ENCODE measurements at regions not wholly inside any gene's neighbourhood (a gene's known extent, or its start where the extent isn't known, plus 50 kb on each side); places are given as distances from the start of the nearest gene placed in this dataset.

DNA sequence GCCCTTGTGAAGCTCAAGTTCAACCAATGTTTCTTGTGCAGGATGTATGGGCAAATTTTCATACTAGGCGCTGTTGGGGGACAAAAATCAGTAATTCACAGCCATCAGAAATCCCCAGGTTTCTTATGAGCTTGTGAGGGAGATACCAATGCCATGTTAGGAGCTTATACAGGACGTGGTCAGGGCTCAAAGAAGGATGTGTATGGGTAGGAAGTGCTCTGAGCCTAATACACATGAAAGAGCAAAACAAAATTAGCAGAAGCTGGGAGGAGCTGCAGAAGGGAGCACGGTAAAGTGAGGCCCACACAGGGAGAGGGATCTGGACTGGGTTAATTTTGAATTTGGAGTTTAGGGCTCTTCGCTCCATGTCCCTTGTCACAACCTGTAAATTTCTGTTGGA, 114.6 kb upstream of the MAP3K1 start:
- ChIA-PET CTCF (interaction anchor here (1.3 kb wide), 1 partner anchor 10 kb away, joined by 3 read pairs; no protein-coding TSS in a partner anchor), POLR2A (no interaction called here)

GRCh38 chr5:56699538-56699937, 115.8 kb upstream of the MAP3K1 start:
- no peak for DNase-seq (ENCODE audit: extremely low spot score)
- TF ChIP-seq, protein P1, sequence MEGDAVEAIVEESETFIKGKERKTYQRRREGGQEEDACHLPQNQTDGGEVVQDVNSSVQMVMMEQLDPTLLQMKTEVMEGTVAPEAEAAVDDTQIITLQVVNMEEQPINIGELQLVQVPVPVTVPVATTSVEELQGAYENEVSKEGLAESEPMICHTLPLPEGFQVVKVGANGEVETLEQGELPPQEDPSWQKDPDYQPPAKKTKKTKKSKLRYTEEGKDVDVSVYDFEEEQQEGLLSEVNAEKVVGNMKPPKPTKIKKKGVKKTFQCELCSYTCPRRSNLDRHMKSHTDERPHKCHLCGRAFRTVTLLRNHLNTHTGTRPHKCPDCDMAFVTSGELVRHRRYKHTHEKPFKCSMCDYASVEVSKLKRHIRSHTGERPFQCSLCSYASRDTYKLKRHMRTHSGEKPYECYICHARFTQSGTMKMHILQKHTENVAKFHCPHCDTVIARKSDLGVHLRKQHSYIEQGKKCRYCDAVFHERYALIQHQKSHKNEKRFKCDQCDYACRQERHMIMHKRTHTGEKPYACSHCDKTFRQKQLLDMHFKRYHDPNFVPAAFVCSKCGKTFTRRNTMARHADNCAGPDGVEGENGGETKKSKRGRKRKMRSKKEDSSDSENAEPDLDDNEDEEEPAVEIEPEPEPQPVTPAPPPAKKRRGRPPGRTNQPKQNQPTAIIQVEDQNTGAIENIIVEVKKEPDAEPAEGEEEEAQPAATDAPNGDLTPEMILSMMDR (IDR thresholded peaks at IDR 0.05; ENCODE audit: control extremely low read depth, extremely low read depth, low read depth, missing control alignments): no peak
- CTCF ChIA-PET: interaction anchor here (1.8 kb wide), 1 partner anchor 114 kb away, joined by 3 read pairs; no protein-coding TSS in a partner anchor
- POLR2A ChIA-PET: no interaction called here

More for the DNA sequence above, 114.6 kb upstream of the MAP3K1 start:
- no peak for DNase-seq (ENCODE audit: extremely low spot score)
- TF ChIP-seq, protein P1 (IDR thresholded peaks at IDR 0.05; ENCODE audit: control extremely low read depth, extremely low read depth, low read depth, missing control alignments): no peak

GRCh38 chr5:56698463-56699381, 116.6 kb upstream of the MAP3K1 start:
- POLR2A ChIA-PET: no interaction called here
- TF ChIP-seq, protein P1 (IDR thresholded peaks at IDR 0.05; ENCODE audit: control extremely low read depth, extremely low read depth, low read depth, missing control alignments): no peak
- CTCF ChIA-PET: interaction anchor here (0.9 to 1.8 kb wide), 2 partner anchors 9 to 115 kb away, joined by 3 to 5 read pairs; no protein-coding TSS in a partner anchor
- no peak for DNase-seq (ENCODE audit: extremely low spot score)

DNA sequence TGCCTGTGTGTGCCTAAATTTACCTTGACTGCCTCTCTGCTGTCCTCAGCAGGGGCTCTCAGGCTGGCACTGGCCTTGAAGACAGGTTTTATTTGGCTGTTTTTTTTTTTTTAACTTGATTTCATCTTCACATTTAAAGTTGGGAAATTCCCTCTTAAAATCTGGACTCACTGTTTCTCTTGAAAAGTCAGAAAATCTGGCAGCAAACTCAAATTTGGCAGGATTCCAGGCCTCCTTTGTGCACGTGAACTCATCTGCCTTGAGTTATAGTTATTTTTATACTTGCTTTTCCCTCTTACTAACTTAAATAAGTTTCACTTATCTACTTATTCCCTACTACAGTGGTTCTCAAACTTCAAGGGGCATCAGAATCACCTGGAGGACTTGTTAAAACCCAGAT, 118.4 kb upstream of the MAP3K1 start:
- no peak for DNase-seq (ENCODE audit: extremely low spot score)
- ChIA-PET POLR2A (no interaction called here), CTCF (interaction anchor here (1.3 kb wide), 1 partner anchor 27 kb away, joined by 3 read pairs; no protein-coding TSS in a partner anchor)
- TF ChIP-seq, protein P1 (IDR thresholded peaks at IDR 0.05; ENCODE audit: control extremely low read depth, extremely low read depth, low read depth, missing control alignments): no peak

GRCh38 chr5:56693220-56693579, 122.1 kb upstream of the MAP3K1 start:
- no peak for DNase-seq (ENCODE audit: extremely low spot score)
- TF ChIP-seq, protein P1 (IDR thresholded peaks at IDR 0.05; ENCODE audit: control extremely low read depth, extremely low read depth, low read depth, missing control alignments): no peak
- ChIA-PET POLR2A (no interaction called here), CTCF (no interaction called here)

- ChIA-PET CTCF (interaction anchor here (2.5 kb wide), 1 partner anchor 17 kb away, joined by 6 read pairs; no protein-coding TSS in a partner anchor), POLR2A (no interaction called here)
- TF ChIP-seq, protein P1 (IDR thresholded peaks at IDR 0.05; ENCODE audit: control extremely low read depth, extremely low read depth, low read depth, missing control alignments): no peak
- DNase-seq (ENCODE audit: extremely low spot score): peak; percentile 25
Measured at GRCh38 chr5:56692359-56693219, 122.8 kb upstream of the MAP3K1 start.

Measured in GM10248 (cell line).